Astrocyte of the cerebellum (primary cell): ENCODE measurements at regions not wholly inside any gene's neighbourhood (a gene's known extent, or its start where the extent isn't known, plus 50 kb on each side); places are given as distances from the start of the nearest gene placed in this dataset.

ENCODE experiments used
- DNase-seq: peaks from one replicate; pipeline ENCODE4 v3.0.0-alpha.2; 2011; ENCODE audit warnings: low read depth
- H3K4me3 ChIP-seq: 2 replicates; pipeline ENCODE4 v1.5.1; 2011; ENCODE audit warnings: mild to moderate bottlenecking, low read depth, low read length, moderate library complexity
- CTCF ChIP-seq: IDR thresholded peaks from 2 replicates; pipeline ENCODE4 v1.5.1; 2012; ENCODE audit warnings: low read length, low read depth, moderate library complexity, mild to moderate bottlenecking; ENCODE audit errors: missing control alignments
- in situ Hi-C: cut with HindIII; loops from 2 replicates; pipeline ENCODE4 v1.10.0; 2017; ENCODE audit warnings: low sequenced_read_pairs

- H3K4me3 ChIP-seq: no peak overlapping the region
- DNase-seq: no peak
- in situ Hi-C loops: loop anchor here (5.0 to 25.0 kb wide), 2 partner anchors 229 to 549 kb away; no protein-coding TSS in a partner anchor
Observed at GRCh38 chr10:63716016-63716580, 194.9 kb downstream of the REEP3 start.

GRCh38 chr10:63717027-63717715, 196.0 kb downstream of the REEP3 start:
- no peak for TF ChIP-seq CTCF
- H3K4me3 ChIP-seq: no peak overlapping the region
- in situ Hi-C loops: loop anchor here (5.0 to 25.0 kb wide), 2 partner anchors 230 to 550 kb away; no protein-coding TSS in a partner anchor
- DNase-seq: no peak

More at GRCh38 chr10:63716016-63716580, 194.9 kb downstream of the REEP3 start:
- TF ChIP-seq CTCF: no peak

GRCh38 chr10:63718006-63718405, 196.8 kb downstream of the REEP3 start:
- no peak for TF ChIP-seq CTCF
- H3K4me3 ChIP-seq: no peak overlapping the region
- no peak for DNase-seq
- in situ Hi-C loops: loop anchor here (5.0 to 25.0 kb wide), 2 partner anchors 231 to 551 kb away; no protein-coding TSS in a partner anchor

- no peak for DNase-seq
- in situ Hi-C loops: loop anchor here (5.0 to 25.0 kb wide), 2 partner anchors 231 to 551 kb away; no protein-coding TSS in a partner anchor
- H3K4me3 ChIP-seq: no peak overlapping the region
- TF ChIP-seq CTCF: no peak
Observed at GRCh38 chr10:63718421-63718820, 197.2 kb downstream of the REEP3 start.

GRCh38 chr10:63719226-63719856, 198.1 kb downstream of the REEP3 start:
- DNase-seq: no peak
- no peak overlapping the region for H3K4me3 ChIP-seq
- in situ Hi-C loops: loop anchor here (5.0 to 25.0 kb wide), 2 partner anchors 232 to 552 kb away; no protein-coding TSS in a partner anchor
- TF ChIP-seq CTCF: no peak

GRCh38 chr10:63720072-63720537, 198.9 kb downstream of the REEP3 start:
- peak; percentile 85 for TF ChIP-seq CTCF
- peak; percentile 32 for DNase-seq
- no peak overlapping the region for H3K4me3 ChIP-seq
- in situ Hi-C loops: loop anchor here (5.0 to 25.0 kb wide), 2 partner anchors 88 to 233 kb away; no protein-coding TSS in a partner anchor
